Astrocyte of the spinal cord (primary cell): ENCODE measurements at regions not wholly inside any gene's neighbourhood (a gene's known extent, or its start where the extent isn't known, plus 50 kb on each side); places are given as distances from the start of the nearest gene placed in this dataset.

Experiments
- DNase-seq: peaks from one replicate; pipeline ENCODE4 v3.0.0; 2011; ENCODE audit warnings: low read depth, low spot score
- H3K4me3 ChIP-seq: 2 replicates; pipeline ENCODE4 v1.5.1; 2011; ENCODE audit warnings: low read depth, mild to moderate bottlenecking, low read length, moderate library complexity
- CTCF ChIP-seq: IDR thresholded peaks from 2 replicates; pipeline ENCODE4 v1.5.1; 2012; ENCODE audit warnings: low read depth, mild to moderate bottlenecking, low read length, inconsistent platforms
- in situ Hi-C: cut with HindIII; loops from 2 replicates; pipeline ENCODE4 v1.10.0; 2017; ENCODE audit warnings: low sequenced_read_pairs

- TF ChIP-seq CTCF: no peak
- no peak for DNase-seq
- in situ Hi-C loops: no loop called here
- no peak overlapping the region for H3K4me3 ChIP-seq
Observed at GRCh38 chr3:194237110-194237509, 101.2 kb downstream of the HES1 start.

- no peak overlapping the region for H3K4me3 ChIP-seq
- no peak for TF ChIP-seq CTCF
- in situ Hi-C loops: no loop called here
Observed at GRCh38 chr3:194240766-194241165, 104.8 kb downstream of the HES1 start.

GRCh38 chr3:194243172-194243837 is 107.4 kb downstream of the HES1 start:
- no peak for TF ChIP-seq CTCF
- H3K4me3 ChIP-seq: no peak overlapping the region
- in situ Hi-C loops: no loop called here
- DNase-seq: no peak

More at GRCh38 chr3:194240766-194241165, 104.8 kb downstream of the HES1 start:
- DNase-seq: no peak

- TF ChIP-seq CTCF: no peak
- in situ Hi-C loops: no loop called here
- no peak for DNase-seq
- H3K4me3 ChIP-seq: no peak overlapping the region
Observed at GRCh38 chr3:194244167-194244566, 107.0 kb downstream of the CPN2 start.

DNA sequence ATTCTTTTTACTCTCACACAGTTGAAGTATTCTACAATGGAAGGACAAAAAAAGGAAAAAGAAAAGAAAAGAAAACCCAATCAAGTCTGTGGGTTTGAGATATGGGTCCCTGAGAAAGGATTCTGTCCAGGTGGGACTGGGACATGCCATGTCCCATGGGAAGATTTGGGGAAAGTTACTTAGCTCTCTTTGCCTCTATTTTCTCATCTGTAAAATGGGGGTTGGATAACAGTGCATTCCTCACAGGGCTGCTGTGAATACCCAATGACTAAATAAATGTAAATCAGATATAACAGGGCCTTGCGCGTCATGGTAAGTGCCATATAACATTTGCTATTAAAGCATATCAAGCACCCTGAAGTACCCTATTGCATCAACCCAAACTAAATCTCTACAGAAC is 105.7 kb downstream of the CPN2 start:
- no peak for DNase-seq
- TF ChIP-seq CTCF: no peak
- in situ Hi-C loops: no loop called here

DNA sequence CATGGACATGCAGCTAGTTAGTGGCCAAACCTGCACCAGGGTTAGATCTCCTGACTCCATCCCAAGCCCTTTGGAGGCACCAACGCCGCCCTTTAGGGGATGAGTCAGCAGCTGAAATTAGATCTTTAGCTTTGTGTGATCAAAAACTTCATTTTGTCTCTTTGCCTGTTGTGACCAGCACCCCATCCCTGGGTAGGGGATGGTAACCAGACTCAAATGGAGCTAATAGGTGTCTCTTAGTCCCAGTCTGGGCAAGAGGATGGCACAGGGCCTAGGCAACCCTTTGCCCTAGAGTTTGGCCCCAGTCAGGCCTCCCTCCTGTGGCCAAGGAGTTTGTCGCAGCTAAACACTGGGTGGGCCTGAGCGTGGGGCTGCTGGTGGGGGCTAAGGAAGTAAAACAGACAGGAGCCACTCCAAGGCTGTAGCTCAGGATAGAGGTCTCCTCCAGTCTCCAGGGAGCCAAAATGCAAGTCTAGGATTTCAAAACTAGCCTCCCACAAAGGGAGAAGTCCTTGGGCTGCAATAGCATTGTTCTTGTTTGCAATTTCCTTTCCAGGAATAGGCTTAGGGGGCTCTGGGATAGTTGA is 105.1 kb downstream of the CPN2 start:
- no peak for DNase-seq
- no peak for TF ChIP-seq CTCF
- in situ Hi-C loops: no loop called here
- no peak overlapping the region for H3K4me3 ChIP-seq

More for the DNA sequence above, 105.7 kb downstream of the CPN2 start:
- H3K4me3 ChIP-seq: no peak overlapping the region
